H9 (cell line): ENCODE measurements at regions not wholly inside any gene's neighbourhood (a gene's known extent, or its start where the extent isn't known, plus 50 kb on each side); places are given as distances from the start of the nearest gene placed in this dataset.
"Not testable (repeated sequence)": the region's sequence is repeated elsewhere in the genome, so short reads cannot be mapped to it uniquely, and the experiment has no call there.

Source experiments
- DNase-seq: peaks from one replicate; pipeline ENCODE4 v3.0.0-alpha.2; 2017
- H2AFZ ChIP-seq: one replicate; pipeline ENCODE4 v1.6.1; 2013; ENCODE audit warnings: mild to moderate bottlenecking, low read length, control low read depth, moderate library complexity
- H2AK5ac ChIP-seq: 2 replicates; pipeline ENCODE4 v1.6.1; 2013; ENCODE audit warnings: low read length, control low read depth, mixed read lengths; ENCODE audit not compliant: insufficient read length
- H2BK120ac ChIP-seq: one replicate; pipeline ENCODE4 v1.6.1; 2013; ENCODE audit warnings: low read depth, mild to moderate bottlenecking, low read length, control low read depth, inconsistent platforms; ENCODE audit not compliant: poor library complexity, severe bottlenecking
- H2BK12ac ChIP-seq: 2 replicates; pipeline ENCODE4 v1.6.1; 2013; ENCODE audit warnings: low read length, control low read depth, mixed read lengths, low read depth; ENCODE audit not compliant: insufficient read length
- H2BK15ac ChIP-seq: 2 replicates; pipeline ENCODE4 v1.6.1; 2013; ENCODE audit warnings: low read depth, low read length, control low read depth
- H2BK20ac ChIP-seq: one replicate; pipeline ENCODE4 v1.6.1; 2013; ENCODE audit warnings: low read depth, mild to moderate bottlenecking, low read length, control low read depth, inconsistent platforms; ENCODE audit not compliant: poor library complexity, severe bottlenecking
- H2BK5ac ChIP-seq: 2 replicates; pipeline ENCODE4 v1.6.1; 2013; ENCODE audit warnings: low read length, control low read depth, mixed read lengths; ENCODE audit not compliant: insufficient read length
- H3K14ac ChIP-seq: 2 replicates; pipeline ENCODE4 v1.6.1; 2013; ENCODE audit warnings: low read length, control low read depth; ENCODE audit not compliant: insufficient read depth
- H3K18ac ChIP-seq: 2 replicates; pipeline ENCODE4 v1.6.1; 2013; ENCODE audit warnings: low read depth, mild to moderate bottlenecking, mixed read lengths, low read length, control low read depth; ENCODE audit not compliant: insufficient read length
- H3K23ac ChIP-seq: 2 replicates; pipeline ENCODE4 v1.6.1; 2013; ENCODE audit warnings: low read length, control low read depth, mixed read lengths, low read depth; ENCODE audit not compliant: insufficient read length
- H3K23me2 ChIP-seq: 2 replicates; pipeline ENCODE4 v1.6.1; 2013; ENCODE audit warnings: low read depth, mild to moderate bottlenecking, mixed read lengths, low read length, control low read depth; ENCODE audit not compliant: insufficient read length, poor library complexity, severe bottlenecking
- H3K27ac ChIP-seq: 2 replicates; pipeline ENCODE4 v1.5.1; 2013; ENCODE audit warnings: low read length, control low read depth, mixed read lengths, low read depth; ENCODE audit not compliant: insufficient read length
- H3K27me3 ChIP-seq: 2 replicates; pipeline ENCODE4 v1.6.1; 2013; ENCODE audit warnings: low read length, control low read depth, inconsistent platforms; ENCODE audit not compliant: insufficient read depth
- H3K4ac ChIP-seq: 2 replicates; pipeline ENCODE4 v1.6.1; 2013; ENCODE audit warnings: low read depth, mild to moderate bottlenecking, control low read depth, inconsistent platforms, low read length, moderate library complexity
- H3K4me1 ChIP-seq: 2 replicates; pipeline ENCODE4 v1.6.1; 2013; ENCODE audit warnings: low read length, control low read depth, inconsistent platforms; ENCODE audit not compliant: insufficient read depth
- H3K4me2 ChIP-seq: 2 replicates; pipeline ENCODE4 v1.6.1; 2013; ENCODE audit warnings: low read length, control low read depth, mixed read lengths; ENCODE audit not compliant: insufficient read length, insufficient read depth
- H3K56ac ChIP-seq: 2 replicates; pipeline ENCODE4 v1.6.1; 2013; ENCODE audit warnings: low read depth, mild to moderate bottlenecking, mixed read lengths, low read length, control low read depth; ENCODE audit not compliant: insufficient read length
- H3K79me1 ChIP-seq: 2 replicates; pipeline ENCODE4 v1.6.1; 2013; ENCODE audit warnings: low read depth, mild to moderate bottlenecking, moderate library complexity, low read length, control low read depth, inconsistent platforms; ENCODE audit not compliant: insufficient read depth, poor library complexity, severe bottlenecking
- H3K79me2 ChIP-seq: 2 replicates; pipeline ENCODE4 v1.6.1; 2013; ENCODE audit warnings: low read length, control low read depth, inconsistent platforms; ENCODE audit not compliant: insufficient read depth
- H3K9ac ChIP-seq: 2 replicates; pipeline ENCODE4 v1.6.1; 2013; ENCODE audit warnings: low read length, control low read depth, mixed read lengths; ENCODE audit not compliant: insufficient read length; ENCODE audit errors: extremely low read depth
- H3K9me3 ChIP-seq: one replicate; pipeline ENCODE4 v1.6.1; 2013; ENCODE audit warnings: low read depth, low read length, inconsistent platforms; ENCODE audit not compliant: control insufficient read depth
- H3T11ph ChIP-seq: one replicate; pipeline ENCODE4 v1.6.1; 2013; ENCODE audit warnings: mild to moderate bottlenecking, low read length, control low read depth, inconsistent platforms
- H4K20me1 ChIP-seq: one replicate; pipeline ENCODE4 v1.6.1; 2013; ENCODE audit not compliant: control insufficient read depth, insufficient read length, insufficient read depth
- H4K5ac ChIP-seq: 2 replicates; pipeline ENCODE4 v1.6.1; 2013; ENCODE audit warnings: low read depth, mild to moderate bottlenecking, mixed read lengths, low read length, control low read depth; ENCODE audit not compliant: insufficient read length
- H4K8ac ChIP-seq: replicated peaks from 2 replicates; pipeline ENCODE4 v1.6.1; 2013; ENCODE audit warnings: low read length, control low read depth, mixed read lengths, low read depth; ENCODE audit not compliant: insufficient read length
- H4K91ac ChIP-seq: 2 replicates; pipeline ENCODE4 v1.6.1; 2013; ENCODE audit warnings: low read depth, mild to moderate bottlenecking, moderate library complexity, mixed read lengths, low read length, control low read depth; ENCODE audit not compliant: insufficient read length
- H3K27ac Mint-ChIP-seq, 3 experiments: 2 replicates in 2 of 3; 3 replicates in 1 of 3; pipeline ENCODE4 v1.8.0; 2020 to 2021; ENCODE audit warnings: mixed read lengths in 3 of 3, mild to moderate bottlenecking in 1 of 3, moderate library complexity in 1 of 3
- H3K27me3 Mint-ChIP-seq: 2 replicates; pipeline ENCODE4 v1.8.0; 2021; ENCODE audit warnings: low read depth, mild to moderate bottlenecking, moderate library complexity, mixed read lengths
- H3K36me3 Mint-ChIP-seq, 3 experiments: 2 replicates in 2 of 3; 3 replicates in 1 of 3; pipeline ENCODE4 v1.8.0; 2020 to 2021; ENCODE audit warnings: low read depth in 3 of 3, mixed read lengths in 3 of 3; ENCODE audit not compliant: insufficient read depth in 1 of 3
- H3K4me1 Mint-ChIP-seq, 2 experiments: 2 replicates each; pipeline ENCODE4 v1.8.0; 2020; ENCODE audit warnings: mixed read lengths in 2 of 2
- H3K4me3 Mint-ChIP-seq, 2 experiments: 2 replicates in 1 of 2; 3 replicates in 1 of 2; pipeline ENCODE4 v1.8.0; 2020 to 2021; ENCODE audit warnings: mild to moderate bottlenecking in 2 of 2, mixed read lengths in 2 of 2, moderate library complexity in 1 of 2
- H3K9me3 Mint-ChIP-seq, 2 experiments: 2 replicates in 1 of 2; 3 replicates in 1 of 2; pipeline ENCODE4 v1.8.0; 2020; ENCODE audit warnings: mild to moderate bottlenecking in 2 of 2, mixed read lengths in 2 of 2, moderate library complexity in 1 of 2
- CTCF ChIP-seq: fragments of 200-600 bp; sonication (generic); conservative IDR thresholded peaks from 3 replicates; pipeline ENCODE4 v1.8.0; 2021; ENCODE audit warnings: antibody characterized with exemption, mild to moderate bottlenecking
- WGBS: extraction: QIAGEN DNeasy Blood & Tissue Kit; methylation state at CpG from one replicate; pipeline ENCODE4 v1.1.7; 2013; ENCODE audit warnings: missing lambda C conversion rate, low lambda C conversion rate, mixed read lengths; ENCODE audit not compliant: insufficient read length; ENCODE audit errors: extremely low coverage; 5-methylcytosine and 5-hydroxymethylcytosine counted together

GRCh38 chr12:19822476-19822875 lies 383.2 kb downstream of the AEBP2 start:
- Histone ChIP-seq H2BK5ac (no peak overlapping the region), H3K18ac (no peak overlapping the region), H3K14ac (no peak overlapping the region), H3K79me2 (no peaks in the 10 kb centered on the region), H3K23me2 (no peaks in the 10 kb centered on the region), H4K5ac (no peak overlapping the region), H3K56ac (no peak overlapping the region), H2BK12ac (no peak overlapping the region), H2AFZ (no peak overlapping the region), H2BK120ac (no peak overlapping the region), H3K4ac (no peak overlapping the region), H2BK15ac (no peak overlapping the region), H4K91ac (no peak overlapping the region), H4K8ac (no peak overlapping the region), H2AK5ac (no peak overlapping the region), H3K9me3 (no peaks in the 10 kb centered on the region), H3K9ac (no peak overlapping the region), H3K27me3 (no peaks in the 10 kb centered on the region), H3T11ph (no peak overlapping the region), H3K79me1 (no peaks in the 10 kb centered on the region), H2BK20ac (no peak overlapping the region), H3K4me2 (no peak overlapping the region), H4K20me1 (no peaks in the 10 kb centered on the region), H3K23ac (no peak overlapping the region), H3K27ac (no peak overlapping the region), H3K4me1 (no peaks in the 10 kb centered on the region)
- Mint-ChIP-seq H3K27me3 (no peaks in the 10 kb centered on the region), H3K4me3 (no peak overlapping the region), H3K4me1 (no peaks in the 10 kb centered on the region), H3K9me3 (peaks cover 0 to 2% of the 10 kb centered on the region in 2 experiments; a peak in 4 of 5 replicates), H3K27ac (no peak overlapping the region), H3K36me3 (no peaks in the 10 kb centered on the region; a peak in 1 of 7 replicates)
- no CpG with 5 or more reads among the region's 4 CpGs for WGBS
- no peak for TF ChIP-seq CTCF
- DNase-seq, result no peak

GRCh38 chr12:19823326-19823725 lies 384.0 kb downstream of the AEBP2 start:
- not testable (repeated sequence) for H3K36me3 Mint-ChIP-seq

More at GRCh38 chr12:19823326-19823725, 384.0 kb downstream of the AEBP2 start:
- H3K56ac ChIP-seq, H3K4me3 Mint-ChIP-seq, H3K18ac ChIP-seq, H3K4me1 ChIP-seq, H2AK5ac ChIP-seq, H3K9me3 Mint-ChIP-seq, H3K4ac ChIP-seq, H3K9ac ChIP-seq, H4K91ac ChIP-seq, H3K4me1 Mint-ChIP-seq, DNase-seq, H3K79me2 ChIP-seq, H2BK5ac ChIP-seq, H3K9me3 ChIP-seq, H4K20me1 ChIP-seq, H3K23ac ChIP-seq, H3K4me2 ChIP-seq, H2BK15ac ChIP-seq, H4K5ac ChIP-seq, H4K8ac ChIP-seq, H3K27ac ChIP-seq, H3K23me2 ChIP-seq, H2BK20ac ChIP-seq, H3K27me3 ChIP-seq, H2AFZ ChIP-seq, H2BK12ac ChIP-seq, H3K79me1 ChIP-seq, H3K14ac ChIP-seq, H3T11ph ChIP-seq, H3K27ac Mint-ChIP-seq, H2BK120ac ChIP-seq, H3K27me3 Mint-ChIP-seq: not testable (repeated sequence)
- no CpG with 5 or more reads among the region's 6 CpGs for WGBS
